HEK293 (cell line): ENCODE measurements at regions not wholly inside any gene's neighbourhood (a gene's known extent, or its start where the extent isn't known, plus 50 kb on each side); places are given as distances from the start of the nearest gene placed in this dataset.

Experiments
- HOXC10 ChIP-seq: sonication (generic); formaldehyde crosslinking; IDR thresholded peaks from 2 replicates; pipeline ENCODE4 v1.8.1; 2023; ENCODE audit warnings: mild to moderate bottlenecking, missing genetic modification reagents
- PRDM1 ChIP-seq: fragments of 450-650 bp; formaldehyde crosslinking; IDR thresholded peaks from 2 replicates; pipeline ENCODE4; 2016; ENCODE audit warnings: missing biosample characterization, missing genetic modification characterization
- ZNF449 ChIP-seq: fragments of 450-650 bp; formaldehyde crosslinking; IDR thresholded peaks from 2 replicates; pipeline ENCODE4 v1.5.1; 2017; ENCODE audit warnings: missing biosample characterization, mild to moderate bottlenecking, missing genetic modification characterization, moderate library complexity
- ZNF501 ChIP-seq: fragments of 450-650 bp; formaldehyde crosslinking; IDR thresholded peaks from 2 replicates; pipeline ENCODE4 v1.5.1; 2016; ENCODE audit warnings: missing biosample characterization, missing genetic modification characterization
- TF ChIP-seq, protein P1 (sequence below): fragments of 450-650 bp; formaldehyde crosslinking; IDR thresholded peaks from 2 replicates; pipeline ENCODE4 v1.5.1; 2016; ENCODE audit warnings: missing biosample characterization, missing genetic modification characterization

- TF ChIP-seq PRDM1 = no peak
- TF ChIP-seq, protein P1, sequence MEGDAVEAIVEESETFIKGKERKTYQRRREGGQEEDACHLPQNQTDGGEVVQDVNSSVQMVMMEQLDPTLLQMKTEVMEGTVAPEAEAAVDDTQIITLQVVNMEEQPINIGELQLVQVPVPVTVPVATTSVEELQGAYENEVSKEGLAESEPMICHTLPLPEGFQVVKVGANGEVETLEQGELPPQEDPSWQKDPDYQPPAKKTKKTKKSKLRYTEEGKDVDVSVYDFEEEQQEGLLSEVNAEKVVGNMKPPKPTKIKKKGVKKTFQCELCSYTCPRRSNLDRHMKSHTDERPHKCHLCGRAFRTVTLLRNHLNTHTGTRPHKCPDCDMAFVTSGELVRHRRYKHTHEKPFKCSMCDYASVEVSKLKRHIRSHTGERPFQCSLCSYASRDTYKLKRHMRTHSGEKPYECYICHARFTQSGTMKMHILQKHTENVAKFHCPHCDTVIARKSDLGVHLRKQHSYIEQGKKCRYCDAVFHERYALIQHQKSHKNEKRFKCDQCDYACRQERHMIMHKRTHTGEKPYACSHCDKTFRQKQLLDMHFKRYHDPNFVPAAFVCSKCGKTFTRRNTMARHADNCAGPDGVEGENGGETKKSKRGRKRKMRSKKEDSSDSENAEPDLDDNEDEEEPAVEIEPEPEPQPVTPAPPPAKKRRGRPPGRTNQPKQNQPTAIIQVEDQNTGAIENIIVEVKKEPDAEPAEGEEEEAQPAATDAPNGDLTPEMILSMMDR (tag by site-specific recombination) = no peak
- TF ChIP-seq ZNF449 = no peak
- no peak for TF ChIP-seq ZNF501 (tag by site-specific recombination)
- TF ChIP-seq HOXC10 (CRISPR knock-in tag) = no peak
Measured at GRCh38 chr21:14284481-14284880, 68.5 kb downstream of the RBM11 start.
